ENCODE measurements at regions not wholly inside any gene's neighbourhood (a gene's known extent, or its start where the extent isn't known, plus 50 kb on each side); places are given as distances from the start of the nearest gene placed in this dataset.

DNA sequence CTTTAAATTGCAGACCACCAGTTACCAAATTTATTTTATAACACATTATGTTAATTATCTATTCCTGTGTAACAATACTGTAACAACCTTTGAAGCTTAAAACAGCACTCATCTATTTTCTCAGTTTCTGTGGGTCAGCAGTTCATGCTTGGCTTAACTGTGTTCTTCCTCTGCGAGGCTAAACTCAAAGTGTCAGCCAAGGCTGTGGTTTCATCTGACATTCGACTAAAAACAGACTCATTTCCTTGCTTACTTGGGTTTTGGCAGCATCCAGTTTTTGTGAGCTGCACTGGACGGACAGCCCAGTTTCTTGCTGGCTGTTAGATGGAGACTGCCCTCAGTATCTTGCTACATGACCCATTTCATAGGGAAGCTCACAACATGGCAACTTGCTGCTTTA lies 247.3 kb upstream of the KCNH8 start:
- Histone ChIP-seq H4K20me1 (ENCODE audit: insufficient read depth) (no peaks in the 10 kb centered on the region), H3K4me2 (ENCODE audit: unreplicated experiment) (no peak overlapping the region), H3K9me3 (ENCODE audit: low read depth) (no peaks in the 10 kb centered on the region), H3K79me2 (ENCODE audit: insufficient read depth) (no peaks in the 10 kb centered on the region), H2AFZ (no peak overlapping the region), H3K36me3 (ENCODE audit: low read depth) (no peaks in the 10 kb centered on the region), H3K27me3 (replicated peaks; ENCODE audit: insufficient read depth) (no peaks in the 10 kb centered on the region), H3F3A (ENCODE audit: insufficient read depth) (no peaks in the 10 kb centered on the region), H3K4me3 (no peak overlapping the region), H3K27ac (no peak overlapping the region), H3K9ac (no peak overlapping the region), H3K4me1 (ENCODE audit: insufficient read depth) (no peaks in the 10 kb centered on the region), H3K9me2 (ENCODE audit: insufficient read depth) (no peaks in the 10 kb centered on the region)
- TF ChIP-seq EZH2phosphoT487 (IDR thresholded peaks at IDR 0.05; ENCODE audit: insufficient read depth, low read depth) = no peak
- TF ChIP-seq EZH2 (IDR thresholded peaks at IDR 0.05; ENCODE audit: insufficient read depth, poor library complexity, severe bottlenecking) = no peak
- no peak for DNase-seq
- in situ Hi-C loops (cut with MboI) = no loop called here
- WGBS, 2 experiments (ENCODE audit: low coverage in 1 of 2, low lambda C conversion rate in 2 of 2, missing lambda C conversion rate in 2 of 2) = 2 to 4% methylated on average over 3 of the region's 3 CpGs

DNA sequence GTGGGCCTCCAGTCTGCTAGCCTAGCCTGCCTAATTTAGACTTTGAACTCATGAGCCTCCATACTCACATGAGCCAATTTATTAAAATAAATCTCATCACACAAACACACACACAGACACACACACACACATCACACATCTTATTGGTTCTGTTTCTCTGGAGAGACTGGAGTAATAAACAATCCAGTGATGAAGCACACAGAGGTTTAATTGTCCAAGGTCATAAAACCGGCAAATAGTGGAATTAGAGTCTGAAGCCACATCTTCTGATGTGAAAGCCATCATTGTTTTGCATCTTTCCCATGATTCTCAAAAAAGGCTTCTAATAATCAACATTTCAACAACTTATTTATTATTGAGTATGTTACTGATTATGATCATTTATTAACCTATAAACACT lies 249.4 kb upstream of the KCNH8 start:
- in situ Hi-C loops (cut with MboI) = no loop called here
- Histone ChIP-seq H3K4me1 (ENCODE audit: insufficient read depth) (no peaks in the 10 kb centered on the region), H3K36me3 (ENCODE audit: low read depth) (no peaks in the 10 kb centered on the region), H3K27me3 (replicated peaks; ENCODE audit: insufficient read depth) (no peaks in the 10 kb centered on the region), H3K4me2 (ENCODE audit: unreplicated experiment) (no peak overlapping the region), H3K9me2 (ENCODE audit: insufficient read depth) (no peaks in the 10 kb centered on the region), H3K27ac (no peak overlapping the region), H2AFZ (no peak overlapping the region), H3K9me3 (ENCODE audit: low read depth) (peaks cover under 1% of the 10 kb centered on the region), H3K79me2 (ENCODE audit: insufficient read depth) (no peaks in the 10 kb centered on the region), H3K4me3 (no peak overlapping the region), H3K9ac (no peak overlapping the region), H3F3A (ENCODE audit: insufficient read depth) (no peaks in the 10 kb centered on the region), H4K20me1 (ENCODE audit: insufficient read depth) (no peaks in the 10 kb centered on the region)
- TF ChIP-seq EZH2phosphoT487 (IDR thresholded peaks at IDR 0.05; ENCODE audit: insufficient read depth, low read depth) (no peak), EZH2 (IDR thresholded peaks at IDR 0.05; ENCODE audit: insufficient read depth, poor library complexity, severe bottlenecking) (no peak)
- WGBS, 2 experiments (ENCODE audit: low coverage in 1 of 2, low lambda C conversion rate in 2 of 2, missing lambda C conversion rate in 2 of 2) = 10 to 11% methylated on average over 1 of the region's 1 CpG
- DNase-seq = no peak

DNA sequence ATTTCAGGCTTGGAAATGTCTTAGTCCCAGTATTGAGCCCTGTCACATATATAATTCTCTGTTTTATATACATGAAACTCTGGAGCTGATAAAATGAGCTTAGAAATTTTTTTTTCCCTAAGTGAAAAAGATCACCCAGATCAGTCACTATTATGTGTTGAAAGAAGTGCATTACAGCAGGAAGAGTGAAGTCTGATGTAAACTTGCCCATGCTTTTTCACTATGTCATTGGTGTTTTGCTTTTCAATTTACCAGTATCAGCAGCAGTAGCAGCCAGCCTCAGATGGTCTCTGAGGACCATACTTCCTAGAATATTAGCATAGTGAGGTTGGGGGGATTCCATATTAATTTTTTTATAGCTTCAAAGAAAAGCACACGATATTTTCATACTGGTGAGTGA lies 255.6 kb upstream of the KCNH8 start:
- H3K9ac ChIP-seq = no peak overlapping the region
- no peak overlapping the region for H2AFZ ChIP-seq
- no peaks in the 10 kb centered on the region for H3K36me3 ChIP-seq (ENCODE audit: low read depth)
- 0 to 2% methylated on average over 1 of the region's 1 CpG for WGBS, 2 experiments (ENCODE audit: low coverage in 1 of 2, low lambda C conversion rate in 2 of 2, missing lambda C conversion rate in 2 of 2)
- no peaks in the 10 kb centered on the region for H3K9me2 ChIP-seq (ENCODE audit: insufficient read depth)
- H3K4me3 ChIP-seq = no peak overlapping the region
- TF ChIP-seq EZH2phosphoT487 (IDR thresholded peaks at IDR 0.05; ENCODE audit: insufficient read depth, low read depth) (no peak), EZH2 (IDR thresholded peaks at IDR 0.05; ENCODE audit: insufficient read depth, poor library complexity, severe bottlenecking) (no peak)
- peaks cover 4% of the 10 kb centered on the region for H3K9me3 ChIP-seq (ENCODE audit: low read depth)
- in situ Hi-C loops (cut with MboI) = no loop called here
- H3K79me2 ChIP-seq (ENCODE audit: insufficient read depth) = no peaks in the 10 kb centered on the region
- H3K4me1 ChIP-seq (ENCODE audit: insufficient read depth) = no peaks in the 10 kb centered on the region
- no peaks in the 10 kb centered on the region for H3F3A ChIP-seq (ENCODE audit: insufficient read depth)
- no peak overlapping the region for H3K4me2 ChIP-seq (ENCODE audit: unreplicated experiment)
- H4K20me1 ChIP-seq (ENCODE audit: insufficient read depth) = no peaks in the 10 kb centered on the region
- H3K27me3 ChIP-seq (replicated peaks; ENCODE audit: insufficient read depth) = no peaks in the 10 kb centered on the region
- no peak for DNase-seq
- H3K27ac ChIP-seq = no peak overlapping the region

DNA sequence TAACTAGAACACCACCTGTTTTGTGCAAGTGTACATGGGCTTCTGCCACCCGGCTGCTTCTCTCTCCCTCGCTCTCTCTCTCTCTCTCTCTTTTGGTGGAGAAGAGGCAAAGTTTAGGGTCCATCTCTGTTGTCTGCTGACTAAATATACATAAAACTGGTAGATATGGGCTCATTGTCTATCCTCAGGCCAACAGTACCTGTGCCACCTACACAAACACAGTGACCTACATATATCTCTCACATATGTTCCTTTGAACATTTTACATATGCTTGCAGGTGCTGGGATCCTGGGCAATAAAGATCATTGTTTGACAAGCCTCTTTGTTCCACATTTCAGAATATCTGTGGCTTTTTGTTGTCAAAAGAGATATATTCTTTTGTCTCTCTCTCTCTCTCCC lies 256.3 kb upstream of the KCNH8 start:
- Histone ChIP-seq H4K20me1 (ENCODE audit: insufficient read depth) (no peaks in the 10 kb centered on the region), H3K9me3 (ENCODE audit: low read depth) (peaks cover 4% of the 10 kb centered on the region), H3K36me3 (ENCODE audit: low read depth) (no peaks in the 10 kb centered on the region), H3K27ac (no peak overlapping the region), H2AFZ (no peak overlapping the region), H3K9ac (no peak overlapping the region), H3K4me3 (no peak overlapping the region), H3K4me1 (ENCODE audit: insufficient read depth) (no peaks in the 10 kb centered on the region), H3K9me2 (ENCODE audit: insufficient read depth) (no peaks in the 10 kb centered on the region), H3F3A (ENCODE audit: insufficient read depth) (no peaks in the 10 kb centered on the region), H3K27me3 (replicated peaks; ENCODE audit: insufficient read depth) (no peaks in the 10 kb centered on the region), H3K79me2 (ENCODE audit: insufficient read depth) (no peaks in the 10 kb centered on the region), H3K4me2 (ENCODE audit: unreplicated experiment) (no peak overlapping the region)
- in situ Hi-C loops (cut with MboI) = no loop called here
- TF ChIP-seq EZH2phosphoT487 (IDR thresholded peaks at IDR 0.05; ENCODE audit: insufficient read depth, low read depth) (no peak), EZH2 (IDR thresholded peaks at IDR 0.05; ENCODE audit: insufficient read depth, poor library complexity, severe bottlenecking) (no peak)
- WGBS, 2 experiments (ENCODE audit: low coverage in 1 of 2, low lambda C conversion rate in 2 of 2, missing lambda C conversion rate in 2 of 2) = 35% methylated on average over 2 of the region's 2 CpGs
- no peak for DNase-seq

DNA sequence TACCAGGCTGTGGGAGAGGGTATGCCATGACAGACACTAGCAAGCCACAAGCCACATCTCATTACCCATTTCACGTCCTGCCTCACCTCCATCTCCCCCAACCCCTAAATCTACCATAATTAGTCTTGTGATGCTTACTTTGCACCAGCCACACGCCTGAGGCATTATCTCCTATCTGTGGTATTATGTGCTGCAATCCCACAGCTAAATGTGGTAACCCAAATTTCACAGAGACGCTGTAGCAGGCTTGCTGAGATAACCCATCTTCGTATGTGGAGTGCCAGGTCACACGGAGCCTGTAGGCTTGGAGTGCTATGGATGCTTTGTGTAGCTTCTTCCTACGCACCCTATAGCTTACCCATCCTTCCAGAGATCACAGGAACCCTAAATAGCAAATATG lies 256.7 kb upstream of the KCNH8 start:
- in situ Hi-C loops (cut with MboI) = no loop called here
- Histone ChIP-seq H3K9ac (no peak overlapping the region), H3K27me3 (replicated peaks; ENCODE audit: insufficient read depth) (no peaks in the 10 kb centered on the region), H3K4me2 (ENCODE audit: unreplicated experiment) (no peak overlapping the region), H3K4me3 (no peak overlapping the region), H3F3A (ENCODE audit: insufficient read depth) (no peaks in the 10 kb centered on the region), H3K27ac (no peak overlapping the region), H3K79me2 (ENCODE audit: insufficient read depth) (no peaks in the 10 kb centered on the region), H3K36me3 (ENCODE audit: low read depth) (no peaks in the 10 kb centered on the region), H3K9me2 (ENCODE audit: insufficient read depth) (no peaks in the 10 kb centered on the region), H3K4me1 (ENCODE audit: insufficient read depth) (no peaks in the 10 kb centered on the region), H3K9me3 (ENCODE audit: low read depth) (peaks cover 4% of the 10 kb centered on the region), H2AFZ (no peak overlapping the region), H4K20me1 (ENCODE audit: insufficient read depth) (no peaks in the 10 kb centered on the region)
- DNase-seq = no peak
- TF ChIP-seq EZH2phosphoT487 (IDR thresholded peaks at IDR 0.05; ENCODE audit: insufficient read depth, low read depth) = no peak
- 16 to 25% methylated on average over 6 of the region's 6 CpGs for WGBS, 2 experiments (ENCODE audit: low coverage in 1 of 2, low lambda C conversion rate in 2 of 2, missing lambda C conversion rate in 2 of 2)

Data from GM23248 (cell line).